Ishikawa (cell line): ENCODE measurements at regions not wholly inside any gene's neighbourhood (a gene's known extent, or its start where the extent isn't known, plus 50 kb on each side); places are given as distances from the start of the nearest gene placed in this dataset.

ENCODE experiments used
- CEBPB ChIP-seq: IDR thresholded peaks from 2 replicates; pipeline ENCODE4 v1.6.1; 2012
- CREB1 ChIP-seq: IDR thresholded peaks from 2 replicates; pipeline ENCODE4 v1.6.1; 2012; ENCODE audit warnings: low read depth
- EGR1 ChIP-seq: IDR thresholded peaks from 2 replicates; pipeline ENCODE4 v1.6.1; 2012
- EP300 ChIP-seq: IDR thresholded peaks from 2 replicates; pipeline ENCODE4 v1.6.1; 2012; ENCODE audit warnings: borderline replicate concordance
- FOXM1 ChIP-seq: IDR thresholded peaks from 2 replicates; pipeline ENCODE4 v1.6.1; 2012; ENCODE audit warnings: low read depth, borderline replicate concordance
- MAX ChIP-seq: IDR thresholded peaks from 2 replicates; pipeline ENCODE4 v1.6.1; 2012
- NFIC ChIP-seq: IDR thresholded peaks from 2 replicates; pipeline ENCODE4 v1.6.1; 2012
- RAD21 ChIP-seq: IDR thresholded peaks from 2 replicates; pipeline ENCODE4 v1.6.1; 2012; ENCODE audit warnings: low read depth
- REST ChIP-seq: IDR thresholded peaks from 2 replicates; pipeline ENCODE4 v1.6.1; 2012; ENCODE audit warnings: low read depth, mild to moderate bottlenecking
- TAF1 ChIP-seq: IDR thresholded peaks from 2 replicates; pipeline ENCODE4 v1.6.1; 2012; ENCODE audit warnings: low read depth, mild to moderate bottlenecking
- TCF12 ChIP-seq: IDR thresholded peaks from 2 replicates; pipeline ENCODE4 v1.6.1; 2012; ENCODE audit warnings: low read depth
- TEAD4 ChIP-seq: IDR thresholded peaks from 2 replicates; pipeline ENCODE4 v1.6.1; 2012
- YY1 ChIP-seq: IDR thresholded peaks from 2 replicates; pipeline ENCODE4 v1.6.1; 2012; ENCODE audit warnings: low read depth
- ZBTB7A ChIP-seq: IDR thresholded peaks from 2 replicates; pipeline ENCODE4 v1.6.1; 2012; ENCODE audit warnings: low read depth

GRCh38 chr2:144715992-144716391 lies 196.1 kb upstream of the ZEB2 start:
- TF ChIP-seq YY1, result no peak
- TF ChIP-seq RAD21, result no peak
- TF ChIP-seq FOXM1, result no peak
- no peak for TF ChIP-seq MAX
- no peak for TF ChIP-seq TAF1
- no peak for TF ChIP-seq CEBPB
- TF ChIP-seq TEAD4, result no peak
- no peak for TF ChIP-seq REST
- no peak for TF ChIP-seq EP300
- no peak for TF ChIP-seq NFIC
- no peak for TF ChIP-seq CREB1
- no peak for TF ChIP-seq EGR1
- no peak for TF ChIP-seq TCF12
- TF ChIP-seq ZBTB7A, result no peak
